ENCODE measurements at regions not wholly inside any gene's neighbourhood (a gene's known extent, or its start where the extent isn't known, plus 50 kb on each side); places are given as distances from the start of the nearest gene placed in this dataset.

DNA sequence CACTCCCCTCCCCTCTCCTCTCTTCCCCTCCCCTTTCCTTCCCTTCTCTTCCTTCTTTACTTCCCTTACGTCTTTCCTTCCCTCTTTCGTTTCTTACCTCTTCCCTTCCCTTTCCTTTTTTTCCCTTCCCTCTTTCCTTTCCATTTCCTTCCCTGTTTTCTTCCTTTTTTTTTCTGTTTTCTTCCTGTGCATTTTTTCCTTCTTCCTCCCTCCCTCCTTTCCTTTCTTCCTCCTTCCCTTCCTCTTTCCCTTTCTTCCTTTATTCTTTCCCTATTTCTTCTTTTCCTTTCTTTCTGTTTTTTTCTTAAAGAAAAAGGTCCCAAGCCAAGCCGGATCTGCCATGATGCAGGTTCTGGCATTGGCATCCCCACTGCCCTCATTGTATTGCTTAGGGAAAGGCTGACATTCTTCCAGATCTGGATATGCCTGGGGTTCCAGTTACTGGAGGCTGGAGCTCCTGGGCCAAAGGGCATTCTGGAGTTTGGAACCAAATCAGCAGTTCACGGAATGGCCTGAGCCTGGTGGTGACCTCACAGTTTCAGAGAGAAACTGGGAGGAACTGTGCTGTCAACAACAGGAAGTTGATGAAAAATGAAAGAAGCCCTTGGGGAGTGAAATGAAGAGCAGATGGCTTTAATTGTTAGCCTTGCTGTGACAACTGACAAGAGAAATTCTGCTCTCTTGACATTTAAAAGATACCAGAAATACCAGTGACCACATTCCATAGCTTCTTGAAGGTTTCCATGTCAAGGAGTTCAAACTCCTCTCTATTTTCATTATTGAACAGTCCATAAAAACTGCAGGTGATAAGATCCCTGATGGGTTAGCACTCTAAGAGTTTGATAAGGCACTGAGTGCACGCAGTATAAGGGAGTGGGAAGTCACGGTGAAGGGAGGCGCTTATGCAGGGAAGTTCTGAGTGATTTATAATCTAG, 622.1 kb downstream of the SPRY1 start:
- peak; percentile 84 for DNase-seq

DNA sequence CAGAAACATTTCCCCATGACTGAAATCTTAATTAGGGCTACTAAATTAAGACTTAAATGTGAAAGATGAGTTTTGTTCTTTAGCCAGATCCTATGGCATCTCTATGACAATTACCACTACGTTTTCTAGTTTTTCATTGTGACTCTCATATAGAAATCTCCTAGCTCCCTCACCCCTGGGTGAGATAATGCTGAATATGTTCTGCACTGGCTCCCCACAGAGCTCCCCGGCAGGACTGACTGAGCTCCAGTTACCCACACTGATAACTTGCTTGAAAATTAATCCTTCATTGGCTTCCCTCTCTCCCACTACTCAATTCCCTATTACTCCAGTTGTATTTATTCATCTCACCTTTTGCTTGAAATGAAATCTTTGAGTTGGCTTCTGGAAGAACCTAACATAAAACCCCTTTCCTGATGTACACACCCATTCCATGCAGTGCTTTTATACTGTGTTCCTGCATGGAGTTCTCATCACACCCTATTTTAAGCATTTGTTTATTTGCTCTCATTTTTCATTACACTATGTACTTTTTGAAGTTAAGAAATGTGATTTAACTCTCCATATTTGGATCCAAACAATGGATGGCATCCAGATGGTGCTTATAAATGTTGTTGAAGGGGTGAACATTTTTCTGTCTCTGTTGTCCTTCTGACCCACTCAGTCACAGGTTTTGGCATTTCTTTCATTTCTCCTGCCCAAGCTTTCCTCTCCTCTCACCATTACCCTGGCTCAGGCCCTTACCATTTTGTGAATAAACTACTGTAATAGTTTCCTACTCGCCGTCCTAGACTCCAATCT, 623.4 kb downstream of the SPRY1 start:
- no peak for DNase-seq

DNA sequence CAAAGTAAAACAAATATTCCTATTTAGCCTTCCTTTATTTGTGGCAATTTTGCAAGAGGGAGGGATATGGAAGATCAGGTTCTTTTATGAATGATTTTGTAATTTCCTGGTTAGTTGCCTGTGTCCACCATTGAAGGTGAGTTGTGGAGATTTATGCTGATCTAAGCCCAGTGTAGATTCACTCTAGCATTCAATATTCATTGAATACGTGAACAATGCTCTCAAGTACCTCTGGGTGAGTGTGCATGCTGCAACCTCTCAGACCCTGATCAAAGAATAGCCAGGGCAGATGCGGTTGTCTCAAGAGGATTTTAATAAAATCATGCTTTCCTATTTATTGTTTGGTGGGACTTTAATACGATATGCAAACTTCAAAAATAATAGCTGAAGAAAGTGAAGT, 628.4 kb downstream of the SPRY1 start:
- DNase-seq = no peak

DNA sequence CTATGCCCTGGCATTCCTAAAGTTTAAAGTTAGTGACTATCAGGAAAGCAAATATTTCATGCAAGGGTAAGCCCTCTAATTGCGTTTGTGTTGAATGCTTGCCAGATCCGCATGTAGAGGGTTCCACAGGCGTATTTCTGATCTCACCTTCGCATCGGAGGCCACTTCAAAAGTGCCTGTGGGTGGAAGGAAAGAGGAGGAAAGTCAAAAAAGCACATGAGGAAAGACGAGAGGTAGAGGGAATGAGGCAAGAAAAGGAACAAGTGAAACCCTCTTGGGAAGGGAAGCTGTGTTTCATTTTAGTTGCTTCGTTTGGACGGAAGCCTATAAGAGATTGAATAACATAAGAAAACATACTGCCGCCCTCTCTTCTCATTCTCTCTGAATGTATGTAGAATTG, 628.8 kb downstream of the SPRY1 start:
- DNase-seq = no peak

DNA sequence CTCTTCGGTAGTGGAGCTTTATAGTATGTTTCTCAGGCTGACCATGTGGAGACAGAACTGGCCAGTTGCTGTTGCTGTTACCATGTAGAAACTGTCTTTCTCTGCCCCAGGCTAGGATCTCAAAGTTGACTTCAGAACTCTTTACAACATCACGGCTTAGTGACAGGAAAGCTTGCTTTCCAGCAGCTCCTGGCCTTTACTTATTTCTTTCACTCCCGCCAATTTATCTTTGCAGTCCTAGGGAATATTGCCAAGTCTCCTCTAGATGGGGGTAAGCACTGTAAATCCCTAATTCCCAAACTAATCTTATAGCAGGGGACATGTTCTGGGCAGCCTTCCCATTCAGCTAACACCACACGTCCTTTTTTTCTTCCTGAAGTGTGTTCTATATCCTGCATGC, 631.6 kb downstream of the SPRY1 start:
- no peak for DNase-seq

DNA sequence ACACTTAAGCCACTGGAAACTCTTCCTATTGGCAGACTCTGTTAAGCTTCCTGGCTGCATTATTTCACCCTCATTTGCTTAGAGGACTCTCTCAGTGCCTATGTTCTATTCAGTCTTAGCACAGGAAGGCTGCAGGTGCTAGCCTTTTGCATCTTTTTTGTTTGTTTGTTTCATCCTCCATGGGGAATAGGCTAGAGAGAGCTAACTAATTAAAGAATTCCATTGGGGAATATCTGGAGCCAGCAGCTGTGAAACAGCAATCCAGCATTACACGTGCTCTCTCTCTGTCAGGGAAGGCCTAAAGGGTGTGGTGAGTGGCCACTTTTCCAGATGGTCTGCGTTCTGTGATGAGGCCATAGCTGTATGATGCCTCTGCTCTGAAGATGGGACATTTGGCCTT, 633.6 kb downstream of the SPRY1 start:
- DNase-seq = no peak

DNA sequence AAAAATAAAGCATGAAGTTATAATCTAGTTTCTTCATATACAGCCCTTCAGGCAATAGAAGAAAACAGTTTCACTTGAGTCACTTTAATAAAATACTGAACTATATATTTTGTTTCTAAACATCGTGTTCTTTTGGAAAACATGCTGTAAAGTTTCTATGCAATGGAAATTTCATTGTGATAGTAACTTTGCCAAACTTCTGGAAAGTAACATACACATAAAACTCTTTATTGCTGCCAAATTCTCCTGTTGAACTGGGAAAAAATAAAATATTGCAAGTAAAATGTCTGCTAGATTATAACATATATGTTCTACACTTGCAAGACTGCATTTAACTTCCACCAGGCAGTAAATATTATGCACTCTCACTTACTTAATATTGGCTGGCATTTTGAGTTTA, 635.4 kb downstream of the SPRY1 start:
- no peak for DNase-seq

DNA sequence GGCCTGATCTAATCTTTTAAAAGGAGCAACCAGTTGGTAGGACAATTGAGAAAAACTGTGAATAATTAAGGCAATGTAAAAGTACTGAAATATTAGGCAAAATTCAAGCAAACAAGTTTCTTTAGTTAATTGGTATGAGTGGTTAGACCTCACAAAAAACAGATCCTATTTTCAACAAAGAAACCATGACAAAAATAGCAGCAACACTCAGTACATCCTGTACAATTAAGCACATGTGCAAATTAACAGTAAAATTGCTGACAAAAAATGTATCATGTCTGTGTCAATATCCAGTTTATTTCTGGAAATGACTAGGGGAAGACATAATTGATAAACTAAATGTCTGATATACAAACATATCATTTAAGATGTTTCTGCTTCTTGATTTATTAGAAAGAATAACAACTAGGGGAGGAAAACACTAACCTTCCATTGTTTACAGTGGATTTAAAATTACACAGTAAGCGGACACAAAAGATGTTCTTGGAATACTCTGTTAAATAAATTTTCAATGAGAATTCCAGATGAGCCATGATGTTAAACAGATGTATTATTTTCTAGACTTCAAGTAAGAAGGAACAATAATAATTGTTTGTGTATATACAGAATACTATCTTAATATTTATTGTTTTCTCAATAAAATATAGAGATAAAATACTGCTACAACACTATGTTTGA, 638.9 kb downstream of the SPRY1 start:
- DNase-seq = no peak

DNA sequence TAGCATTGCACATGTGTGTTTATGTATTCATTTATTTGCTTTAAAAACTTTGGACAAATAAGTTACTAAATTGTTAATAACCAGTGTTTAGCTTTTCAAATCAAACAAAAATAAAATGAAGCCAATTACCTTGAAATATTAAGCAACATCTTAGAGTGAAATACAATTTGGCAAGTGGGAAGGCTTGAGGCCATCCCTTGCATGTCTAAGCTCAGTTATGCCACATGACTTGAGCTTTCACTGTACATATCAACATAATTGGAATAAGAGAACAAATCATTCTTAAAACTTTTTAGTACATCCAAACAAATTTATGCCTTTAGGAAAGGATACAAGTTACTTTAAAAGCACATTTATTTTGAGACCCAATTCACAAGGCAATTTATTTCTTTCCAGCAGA, 640.6 kb downstream of the SPRY1 start:
- DNase-seq = no peak

DNA sequence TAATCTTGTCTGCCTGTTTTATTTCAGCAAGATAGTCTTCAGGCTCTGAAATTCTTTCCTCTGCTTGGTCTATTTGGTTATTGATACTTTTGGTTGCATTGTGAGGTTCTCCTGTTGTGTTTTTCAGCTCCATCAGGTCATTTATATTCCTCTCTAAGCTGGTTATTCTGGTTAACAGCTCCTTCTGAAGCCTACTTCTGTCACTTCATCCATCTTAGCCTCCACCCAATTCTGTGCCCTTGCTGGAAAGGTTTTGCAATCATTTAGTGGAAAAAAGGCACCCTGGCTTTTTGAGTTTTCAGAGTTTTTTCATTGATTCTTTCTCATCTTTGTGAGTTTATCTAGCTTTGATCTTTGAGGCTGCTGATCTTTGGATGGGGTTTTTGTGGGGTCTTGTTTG, 647.7 kb downstream of the SPRY1 start:
- DNase-seq = no peak

DNA sequence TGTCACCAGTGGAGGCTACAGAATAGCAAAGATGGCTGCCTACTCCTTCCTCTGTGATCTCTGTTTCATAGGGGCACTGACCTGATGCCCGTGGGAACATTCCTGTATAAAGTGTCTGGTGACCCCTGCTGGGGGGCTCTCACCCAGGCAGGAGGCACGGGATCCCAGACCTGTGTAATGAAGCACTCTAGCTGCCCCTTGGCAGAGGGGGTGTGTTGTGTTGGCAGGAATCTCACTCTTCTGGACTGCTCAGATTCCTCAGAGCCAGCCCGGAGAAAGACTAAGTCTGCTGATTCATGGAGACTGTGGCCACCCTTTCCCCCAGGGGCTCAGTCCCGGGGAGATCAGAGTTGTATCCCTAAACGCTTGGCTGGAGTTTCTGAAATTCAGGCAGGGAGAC, 648.3 kb downstream of the SPRY1 start:
- no peak for DNase-seq

DNA sequence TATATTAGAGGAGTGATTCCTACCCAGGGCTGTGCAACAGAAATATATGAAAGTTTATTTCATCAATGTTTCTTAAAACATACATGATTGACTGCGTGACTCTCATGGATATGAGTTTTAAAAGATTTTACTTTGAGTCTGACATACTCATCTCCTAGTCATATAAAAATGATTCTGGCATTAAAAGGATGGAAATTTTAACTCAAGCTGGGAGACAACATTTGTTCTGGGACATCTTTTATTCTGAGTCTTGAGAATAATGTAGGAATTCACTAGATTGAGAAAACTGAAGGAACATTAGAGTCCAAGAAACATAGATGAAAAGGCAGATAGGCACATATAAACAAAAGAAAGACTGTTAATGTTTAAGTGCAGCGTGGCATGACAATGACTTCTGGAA, 649.6 kb downstream of the SPRY1 start:
- no peak for DNase-seq

DNA sequence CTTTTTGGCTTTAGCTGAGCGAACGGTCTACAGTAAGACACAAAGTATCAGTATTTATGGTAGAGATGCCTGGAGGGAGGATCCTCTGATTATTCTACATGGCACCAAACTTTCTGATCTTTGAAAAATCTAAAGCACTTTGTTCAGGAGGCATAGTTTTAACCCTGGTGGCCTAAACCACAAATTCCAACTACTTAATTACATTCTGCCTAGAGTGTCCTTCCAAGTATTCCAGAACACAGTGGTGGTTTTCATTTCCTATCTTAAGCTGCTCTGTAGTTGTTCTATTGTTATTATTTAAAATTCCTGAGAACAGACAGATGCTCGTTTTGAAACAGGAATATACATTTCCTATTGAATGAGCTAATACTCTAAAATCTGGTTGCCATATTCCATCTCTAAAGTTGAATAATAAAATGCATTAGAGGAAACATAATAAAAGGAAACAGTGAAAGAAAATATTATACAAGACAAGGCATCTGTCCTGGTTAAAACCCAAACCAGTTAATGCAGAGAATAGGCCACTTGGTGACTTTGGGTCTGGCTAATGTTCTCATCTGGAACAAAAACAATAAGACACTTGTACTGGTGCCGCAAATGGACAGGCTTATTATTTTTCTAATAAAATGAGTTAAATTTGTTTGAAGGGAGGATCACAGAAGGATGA, 657.4 kb downstream of the SPRY1 start:
- no peak for DNase-seq

DNA sequence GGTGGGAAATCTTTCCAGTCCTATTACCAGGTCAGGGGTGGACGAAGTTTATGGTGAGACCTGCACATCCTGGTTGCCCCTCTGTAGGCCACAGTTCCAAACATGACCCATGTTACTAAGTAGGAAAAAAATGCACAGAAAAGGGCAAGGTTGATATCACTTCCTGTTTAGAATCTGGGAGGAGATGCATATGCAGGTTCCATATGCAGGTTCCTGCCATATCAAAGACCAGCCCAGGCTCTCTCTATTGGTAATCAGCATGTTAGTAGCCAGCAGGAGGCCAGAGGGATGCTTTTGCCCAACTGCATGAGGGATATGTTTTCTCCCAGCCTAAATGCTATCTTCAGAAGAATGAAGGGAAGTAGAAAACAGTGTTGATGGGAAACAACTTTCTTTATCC, 657.2 kb downstream of the ANKRD50 start:
- no peak for DNase-seq

DNA sequence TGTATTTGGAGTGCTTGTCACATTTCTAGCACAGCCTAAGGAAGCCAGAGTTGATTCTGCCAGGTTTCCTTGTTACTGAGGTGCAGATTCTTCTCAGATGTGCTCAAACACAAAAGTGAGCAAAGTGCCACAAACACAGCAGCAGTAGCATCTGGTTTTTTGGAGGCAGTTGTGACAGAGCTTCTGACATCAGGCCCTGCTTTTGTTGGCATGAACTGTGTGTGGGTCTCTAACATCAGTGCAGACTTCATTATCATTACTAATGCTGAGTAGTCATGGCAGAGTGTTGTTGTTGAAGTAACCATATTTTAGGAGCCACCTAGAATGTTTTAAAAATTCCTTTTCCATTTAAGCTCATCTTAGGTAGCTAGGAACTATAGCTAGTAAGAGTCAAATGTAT, 656.6 kb downstream of the ANKRD50 start:
- no peak for DNase-seq

DNA sequence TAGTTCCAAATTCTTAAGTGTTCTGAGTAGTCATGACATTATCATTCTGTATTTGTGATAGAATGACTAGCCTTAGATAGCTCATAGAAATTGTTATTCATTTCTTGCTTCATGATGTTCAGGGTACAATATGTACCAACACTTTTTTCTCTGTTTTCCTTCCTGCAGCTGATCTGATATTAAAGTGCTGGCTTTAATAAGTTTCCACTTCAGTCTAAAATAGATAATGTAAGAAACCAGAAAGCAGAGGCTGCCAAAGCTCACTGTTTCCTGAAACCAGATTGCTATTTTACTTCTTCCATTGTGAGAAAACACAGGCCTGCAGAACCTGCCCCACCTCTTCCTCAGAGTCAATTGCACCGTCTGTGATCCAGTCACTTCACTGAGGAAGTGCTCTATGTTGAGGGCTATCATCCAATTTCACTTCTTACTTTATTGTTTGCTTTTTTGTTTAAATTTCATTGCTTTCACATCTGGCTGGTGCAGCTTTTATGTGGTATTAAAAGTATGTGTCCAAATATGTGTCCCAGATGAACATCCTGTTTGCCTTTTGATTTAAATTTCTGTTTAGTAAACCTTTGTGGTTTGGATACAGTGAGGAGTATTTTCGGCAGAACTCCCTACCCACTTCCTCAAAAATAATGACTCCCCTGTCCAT, 652.1 kb downstream of the ANKRD50 start:
- DNase-seq = no peak

DNA sequence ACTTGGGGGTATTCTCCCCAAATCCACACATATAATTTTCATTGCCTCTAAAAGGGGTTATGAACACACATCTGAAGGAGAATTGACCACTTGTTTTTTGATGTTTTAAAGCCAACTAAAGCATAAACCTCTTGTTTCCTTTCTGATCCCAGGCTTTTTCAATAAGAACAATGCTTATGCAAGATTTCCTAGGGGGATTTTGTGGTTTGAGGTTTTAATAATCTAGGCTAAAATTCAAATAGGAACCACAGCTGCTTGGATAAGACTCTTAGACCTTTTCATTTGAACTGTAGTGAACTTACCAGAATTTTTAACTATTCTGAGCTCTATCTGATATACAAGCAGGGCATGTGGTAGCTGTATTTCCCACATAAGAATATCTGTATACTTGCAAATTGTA, 651.1 kb downstream of the ANKRD50 start:
- DNase-seq = peak; percentile 21

DNA sequence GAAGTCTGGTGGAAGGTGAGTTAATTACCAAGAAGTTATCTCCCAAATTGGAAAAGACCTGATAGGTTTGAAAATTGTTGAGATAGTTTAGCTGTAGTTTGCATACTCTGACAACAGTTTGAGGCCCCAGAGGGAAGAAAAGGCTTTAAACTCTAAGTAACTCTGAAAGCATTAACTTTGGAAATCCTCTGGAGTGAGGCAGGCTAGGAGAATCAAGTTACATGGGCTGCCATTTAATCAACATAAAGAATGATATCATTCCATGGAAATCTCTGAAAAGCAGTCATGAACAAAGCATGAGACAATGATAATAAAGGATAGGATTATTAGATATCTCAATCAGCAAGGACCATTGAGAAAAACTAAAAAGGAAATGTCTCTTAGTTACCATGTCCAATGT, 647.1 kb downstream of the ANKRD50 start:
- no peak for DNase-seq

DNA sequence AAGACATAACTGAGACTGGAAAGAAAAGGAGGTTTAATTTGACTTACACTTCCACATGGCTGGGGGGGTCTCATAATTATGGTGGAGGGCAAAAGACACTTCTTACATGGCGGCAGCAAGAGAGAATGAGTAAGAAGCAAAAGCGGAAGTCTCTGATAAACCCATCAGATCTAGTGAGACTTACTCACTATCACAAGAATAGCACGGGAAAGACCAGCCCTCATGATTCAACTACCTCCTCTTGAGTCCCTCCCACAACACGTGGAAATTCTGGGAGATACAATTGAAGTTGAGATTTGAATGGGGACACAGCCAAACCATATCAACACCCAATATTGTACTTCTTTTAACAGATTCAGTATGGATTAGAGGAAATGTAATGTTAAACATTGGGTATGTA, 646.6 kb downstream of the ANKRD50 start:
- DNase-seq = no peak

DNA sequence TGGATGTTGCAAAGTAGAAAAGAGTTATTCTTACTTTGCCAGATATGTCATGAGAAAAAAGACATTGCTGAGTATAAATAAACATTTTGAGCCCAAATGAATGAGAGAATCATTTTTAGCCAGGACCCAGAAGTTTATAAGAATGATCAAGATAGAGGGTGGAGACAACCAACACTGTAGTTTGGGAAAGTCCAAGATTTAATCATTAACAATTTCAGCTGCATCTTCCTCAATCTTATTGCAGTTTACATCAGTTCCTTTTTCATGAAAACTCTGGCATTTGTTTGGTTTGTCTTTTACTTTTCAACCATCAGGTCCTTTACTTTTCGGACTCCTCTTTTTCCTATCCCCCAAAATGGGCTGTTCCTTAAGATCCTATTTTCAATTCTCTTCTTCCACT, 645.9 kb downstream of the ANKRD50 start:
- no peak for DNase-seq

DNA sequence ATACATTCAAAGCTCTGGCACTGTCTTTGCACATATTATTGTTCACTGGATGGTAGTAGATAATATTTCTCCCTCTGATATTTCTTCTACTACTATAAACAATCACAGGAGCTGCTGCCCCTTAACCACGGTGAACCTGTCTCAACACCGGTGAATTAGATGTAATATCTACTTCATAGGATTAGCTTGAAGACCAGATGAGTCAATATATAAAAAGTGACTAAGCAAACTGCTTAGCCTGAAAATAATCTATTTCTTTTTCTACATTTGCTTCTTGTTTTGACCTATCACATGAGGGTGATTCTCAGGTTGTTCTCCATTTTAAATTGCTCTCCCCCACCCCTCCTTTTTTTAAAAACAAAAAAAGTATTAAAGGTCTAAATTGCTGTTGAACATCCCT, 645.5 kb downstream of the ANKRD50 start:
- DNase-seq = no peak

DNA sequence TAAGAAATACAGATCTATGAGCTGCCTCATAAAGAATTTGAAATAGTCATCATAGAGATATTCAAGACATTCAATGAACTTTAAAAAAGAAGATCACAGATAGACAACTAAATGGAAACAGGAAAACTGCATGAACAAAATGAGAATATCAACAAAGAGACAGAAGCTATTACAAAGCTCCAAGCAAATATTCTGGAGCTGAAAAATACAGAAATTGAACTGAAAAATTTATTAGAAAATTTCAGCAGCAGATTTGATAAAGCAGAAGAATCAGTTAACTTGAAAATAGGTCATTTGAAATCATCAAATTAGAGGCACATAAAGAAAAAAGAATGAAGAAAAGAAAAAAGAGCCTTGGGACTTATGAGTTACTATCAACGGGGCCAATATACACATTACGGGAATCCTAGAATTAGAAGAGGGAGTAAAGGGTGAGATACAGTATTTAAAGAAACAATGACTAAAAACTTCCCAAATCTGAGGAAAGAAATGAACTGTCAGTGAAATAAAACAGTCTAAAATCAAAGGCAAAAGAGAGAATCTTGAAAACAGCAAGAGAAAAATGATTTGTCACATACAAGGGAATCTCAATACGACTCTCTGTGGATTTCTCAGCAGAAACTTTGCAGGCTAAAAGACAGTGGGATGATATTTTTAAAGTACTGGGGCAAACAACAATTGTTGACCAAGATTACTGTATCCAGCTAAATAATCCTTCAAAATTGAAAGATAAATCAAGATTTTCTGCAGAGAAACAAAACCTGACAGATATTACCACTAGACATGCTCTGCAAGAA, 641.6 kb downstream of the ANKRD50 start:
- DNase-seq = no peak

All from NCI-H226 (cell line).